ENCODE measurements at regions not wholly inside any gene's neighbourhood (a gene's known extent, or its start where the extent isn't known, plus 50 kb on each side); places are given as distances from the start of the nearest gene placed in this dataset.

DNA sequence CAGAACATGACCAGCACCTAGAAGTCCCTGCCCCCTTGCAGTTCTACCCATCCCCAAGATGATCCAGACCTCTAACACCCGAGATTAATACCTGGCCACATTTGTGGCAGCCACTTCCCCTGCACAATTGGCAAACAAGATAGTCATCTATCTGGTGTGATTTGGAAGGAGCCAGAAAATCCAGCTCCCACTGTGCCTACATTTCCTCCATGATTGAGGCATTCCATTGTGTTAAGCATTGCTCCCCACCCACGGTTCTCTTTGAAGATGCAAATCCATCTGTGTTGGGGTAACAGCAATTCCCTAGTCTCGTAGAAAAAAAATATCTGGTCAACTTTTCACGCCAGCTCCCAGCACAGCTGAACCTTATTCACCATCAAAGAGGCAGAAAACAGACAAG lies 405.0 kb downstream of the BCOR start:
- H2BK15ac ChIP-seq (ENCODE audit: low read depth, low read length) = no peak overlapping the region
- Mint-ChIP-seq H3K4me1 (peaks cover 28 to 29% of the 10 kb centered on the region in 2 experiments), H3K4me3 (peak overlapping the region in 1 of 2 experiments; percentile 18; a peak in 2 of 5 replicates), H3K27ac (peak overlapping the region in 2 of 3 experiments; percentile 53 to 61; a peak in 2 of 7 replicates), H3K9me3 (peaks cover 59 to 69% of the 10 kb centered on the region in 2 experiments), H3K36me3 (ENCODE audit: insufficient read depth in 1 of 3, low read depth in 3 of 3) (peaks cover 5 to 20% (median 10%) of the 10 kb centered on the region in 3 experiments), H3K27me3 (ENCODE audit: low read depth) (peaks cover 8% of the 10 kb centered on the region)
- H2BK120ac ChIP-seq (ENCODE audit: low read depth, low read length, poor library complexity, severe bottlenecking) = no peak overlapping the region
- H4K5ac ChIP-seq (ENCODE audit: insufficient read length, low read depth, low read length) = no peak overlapping the region
- no peak overlapping the region for H2BK20ac ChIP-seq (ENCODE audit: low read depth, low read length, poor library complexity, severe bottlenecking)
- no peak overlapping the region for H2BK12ac ChIP-seq (ENCODE audit: insufficient read length, low read depth, low read length)
- H3K79me1 ChIP-seq (ENCODE audit: insufficient read depth, low read depth, low read length, poor library complexity, severe bottlenecking) = no peaks in the 10 kb centered on the region
- no peak overlapping the region for H3K18ac ChIP-seq (ENCODE audit: insufficient read length, low read depth, low read length)
- DNase-seq = no peak
- H4K91ac ChIP-seq (ENCODE audit: insufficient read length, low read depth, low read length) = no peak overlapping the region
- H3K4ac ChIP-seq (ENCODE audit: low read depth, low read length) = no peak overlapping the region
- H3K27me3 ChIP-seq (ENCODE audit: insufficient read depth, low read length) = no peaks in the 10 kb centered on the region; the same call in 1 of the 2 replicates
- H2AK5ac ChIP-seq (ENCODE audit: insufficient read length, low read length) = no peak overlapping the region
- H3K14ac ChIP-seq (ENCODE audit: insufficient read depth, low read length) = no peak overlapping the region
- TF ChIP-seq, protein P1, sequence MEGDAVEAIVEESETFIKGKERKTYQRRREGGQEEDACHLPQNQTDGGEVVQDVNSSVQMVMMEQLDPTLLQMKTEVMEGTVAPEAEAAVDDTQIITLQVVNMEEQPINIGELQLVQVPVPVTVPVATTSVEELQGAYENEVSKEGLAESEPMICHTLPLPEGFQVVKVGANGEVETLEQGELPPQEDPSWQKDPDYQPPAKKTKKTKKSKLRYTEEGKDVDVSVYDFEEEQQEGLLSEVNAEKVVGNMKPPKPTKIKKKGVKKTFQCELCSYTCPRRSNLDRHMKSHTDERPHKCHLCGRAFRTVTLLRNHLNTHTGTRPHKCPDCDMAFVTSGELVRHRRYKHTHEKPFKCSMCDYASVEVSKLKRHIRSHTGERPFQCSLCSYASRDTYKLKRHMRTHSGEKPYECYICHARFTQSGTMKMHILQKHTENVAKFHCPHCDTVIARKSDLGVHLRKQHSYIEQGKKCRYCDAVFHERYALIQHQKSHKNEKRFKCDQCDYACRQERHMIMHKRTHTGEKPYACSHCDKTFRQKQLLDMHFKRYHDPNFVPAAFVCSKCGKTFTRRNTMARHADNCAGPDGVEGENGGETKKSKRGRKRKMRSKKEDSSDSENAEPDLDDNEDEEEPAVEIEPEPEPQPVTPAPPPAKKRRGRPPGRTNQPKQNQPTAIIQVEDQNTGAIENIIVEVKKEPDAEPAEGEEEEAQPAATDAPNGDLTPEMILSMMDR (conservative IDR thresholded peaks at IDR 0.05) = no peak
- no peak overlapping the region for H2AFZ ChIP-seq (ENCODE audit: low read length)
- peaks cover 4% of the 10 kb centered on the region for H3K4me1 ChIP-seq (ENCODE audit: insufficient read depth, low read length)
- no peaks in the 10 kb centered on the region for H3K9me3 ChIP-seq (ENCODE audit: control insufficient read depth, low read depth, low read length)
- H3K4me2 ChIP-seq (ENCODE audit: insufficient read depth, insufficient read length, low read length) = no peak overlapping the region
- H4K20me1 ChIP-seq (ENCODE audit: control insufficient read depth, insufficient read depth, insufficient read length) = no peaks in the 10 kb centered on the region
- H3T11ph ChIP-seq (ENCODE audit: low read length) = no peak overlapping the region
- no peaks in the 10 kb centered on the region for H3K79me2 ChIP-seq (ENCODE audit: insufficient read depth, low read length)
- no peak overlapping the region for H4K8ac ChIP-seq (replicated peaks; ENCODE audit: insufficient read length, low read depth, low read length)
- peaks cover 17% of the 10 kb centered on the region for H3K23me2 ChIP-seq (ENCODE audit: insufficient read length, low read depth, low read length, poor library complexity, severe bottlenecking)
- H3K27ac ChIP-seq (ENCODE audit: insufficient read length, low read depth, low read length) = no peak overlapping the region
- WGBS (ENCODE audit: extremely low coverage, insufficient read length, low lambda C conversion rate) = no CpG with 5 or more reads among the region's 4 CpGs
- no peak overlapping the region for H2BK5ac ChIP-seq (ENCODE audit: insufficient read length, low read length)
- no peak overlapping the region for H3K9ac ChIP-seq (ENCODE audit: extremely low read depth, insufficient read length, low read length)
- no peak overlapping the region for H3K23ac ChIP-seq (ENCODE audit: insufficient read length, low read depth, low read length)
- H3K56ac ChIP-seq (ENCODE audit: insufficient read length, low read depth, low read length) = no peak overlapping the region

All from H9 (cell line).